ENCODE measurements at regions not wholly inside any gene's neighbourhood (a gene's known extent, or its start where the extent isn't known, plus 50 kb on each side); places are given as distances from the start of the nearest gene placed in this dataset.

- WGBS, result 93% methylated on average over 4 of the region's 4 CpGs
Measured at GRCh38 chr12:97335115-97335514, 127.5 kb upstream of the RMST start.

GRCh38 chr12:97336900-97337751, 125.5 kb upstream of the RMST start:
- no peaks in the 10 kb centered on the region for H3K9me3 ChIP-seq (ENCODE audit: insufficient read depth, low read depth, low read length)
- no peaks in the 10 kb centered on the region for H3K27me3 ChIP-seq (ENCODE audit: insufficient read depth, low read length)

More at GRCh38 chr12:97335115-97335514, 127.5 kb upstream of the RMST start:
- Histone ChIP-seq H3K27ac (ENCODE audit: low read depth, low read length) (no peak overlapping the region), H3K4me3 (ENCODE audit: low read length) (no peak overlapping the region), H3K36me3 (ENCODE audit: insufficient read depth, low read length) (no peaks in the 10 kb centered on the region), H3K9me3 (ENCODE audit: insufficient read depth, low read depth, low read length) (no peaks in the 10 kb centered on the region), H3K9ac (ENCODE audit: low read depth, low read length) (no peak overlapping the region), H3K27me3 (ENCODE audit: insufficient read depth, low read length) (no peaks in the 10 kb centered on the region), H3K4me1 (ENCODE audit: insufficient read depth, low read length) (no peaks in the 10 kb centered on the region)

DNA sequence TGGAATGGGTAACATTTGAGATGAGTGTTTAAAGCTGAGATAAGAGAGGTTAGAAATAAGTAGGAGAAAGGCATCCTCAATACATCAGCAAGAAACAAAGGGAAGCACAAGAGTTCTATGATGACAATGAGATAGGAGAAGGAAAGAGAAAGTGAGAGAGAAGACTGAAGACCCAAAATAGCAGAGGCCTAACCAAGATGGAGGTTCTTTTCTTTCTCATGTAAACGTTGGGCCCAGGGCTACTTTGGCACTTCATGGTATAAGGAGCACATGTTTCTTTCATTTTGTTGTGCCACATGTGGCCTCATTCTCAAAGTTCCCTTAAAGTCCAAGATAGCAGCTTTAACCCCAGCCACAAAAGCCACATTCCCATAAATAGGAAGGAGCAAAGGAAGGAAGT, 120.5 kb upstream of the RMST start:
- no peaks in the 10 kb centered on the region for H3K36me3 ChIP-seq (ENCODE audit: insufficient read depth, low read length)
- no peak overlapping the region for H3K27ac ChIP-seq (ENCODE audit: low read depth, low read length)
- WGBS, result 65% methylated on average over 1 of the region's 1 CpG
- no peaks in the 10 kb centered on the region for H3K4me1 ChIP-seq (ENCODE audit: insufficient read depth, low read length)
- no peak overlapping the region for H3K9ac ChIP-seq (ENCODE audit: low read depth, low read length)
- no peaks in the 10 kb centered on the region for H3K27me3 ChIP-seq (ENCODE audit: insufficient read depth, low read length)
- no peaks in the 10 kb centered on the region for H3K9me3 ChIP-seq (ENCODE audit: insufficient read depth, low read depth, low read length)
- H3K4me3 ChIP-seq (ENCODE audit: low read length), result no peak overlapping the region

More at GRCh38 chr12:97336900-97337751, 125.5 kb upstream of the RMST start:
- no peak overlapping the region for H3K27ac ChIP-seq (ENCODE audit: low read depth, low read length)
- H3K9ac ChIP-seq (ENCODE audit: low read depth, low read length), result no peak overlapping the region
- H3K4me1 ChIP-seq (ENCODE audit: insufficient read depth, low read length), result no peaks in the 10 kb centered on the region
- H3K4me3 ChIP-seq (ENCODE audit: low read length), result no peak overlapping the region
- H3K36me3 ChIP-seq (ENCODE audit: insufficient read depth, low read length), result no peaks in the 10 kb centered on the region
- 90% methylated on average over 7 of the region's 7 CpGs for WGBS

GRCh38 chr12:97347956-97348355, 114.6 kb upstream of the RMST start:
- Histone ChIP-seq H3K4me1 (ENCODE audit: insufficient read depth, low read length) (no peaks in the 10 kb centered on the region), H3K27ac (ENCODE audit: low read depth, low read length) (no peak overlapping the region), H3K4me3 (ENCODE audit: low read length) (no peak overlapping the region), H3K9ac (ENCODE audit: low read depth, low read length) (no peak overlapping the region), H3K36me3 (ENCODE audit: insufficient read depth, low read length) (no peaks in the 10 kb centered on the region), H3K9me3 (ENCODE audit: insufficient read depth, low read depth, low read length) (no peaks in the 10 kb centered on the region), H3K27me3 (ENCODE audit: insufficient read depth, low read length) (no peaks in the 10 kb centered on the region)
- 94% methylated on average over 5 of the region's 5 CpGs for WGBS

- WGBS, result 80% methylated on average over 3 of the region's 3 CpGs
- Histone ChIP-seq H3K4me1 (ENCODE audit: insufficient read depth, low read length) (no peaks in the 10 kb centered on the region), H3K4me3 (ENCODE audit: low read length) (no peak overlapping the region), H3K27ac (ENCODE audit: low read depth, low read length) (no peak overlapping the region), H3K27me3 (ENCODE audit: insufficient read depth, low read length) (no peaks in the 10 kb centered on the region), H3K9ac (ENCODE audit: low read depth, low read length) (no peak overlapping the region), H3K36me3 (ENCODE audit: insufficient read depth, low read length) (no peaks in the 10 kb centered on the region), H3K9me3 (ENCODE audit: insufficient read depth, low read depth, low read length) (peaks cover 10% of the 10 kb centered on the region)
Measured at GRCh38 chr12:97358361-97358760, 104.2 kb upstream of the RMST start.

GRCh38 chr12:97359021-97359690, 103.4 kb upstream of the RMST start:
- H3K27me3 ChIP-seq (ENCODE audit: insufficient read depth, low read length), result no peaks in the 10 kb centered on the region
- H3K36me3 ChIP-seq (ENCODE audit: insufficient read depth, low read length), result no peaks in the 10 kb centered on the region
- H3K4me3 ChIP-seq (ENCODE audit: low read length), result no peak overlapping the region
- H3K4me1 ChIP-seq (ENCODE audit: insufficient read depth, low read length), result no peaks in the 10 kb centered on the region
- no peak overlapping the region for H3K27ac ChIP-seq (ENCODE audit: low read depth, low read length)
- no peak overlapping the region for H3K9ac ChIP-seq (ENCODE audit: low read depth, low read length)
- H3K9me3 ChIP-seq (ENCODE audit: insufficient read depth, low read depth, low read length), result peaks cover 10% of the 10 kb centered on the region
- WGBS, result 83% methylated on average over 5 of the region's 5 CpGs

DNA sequence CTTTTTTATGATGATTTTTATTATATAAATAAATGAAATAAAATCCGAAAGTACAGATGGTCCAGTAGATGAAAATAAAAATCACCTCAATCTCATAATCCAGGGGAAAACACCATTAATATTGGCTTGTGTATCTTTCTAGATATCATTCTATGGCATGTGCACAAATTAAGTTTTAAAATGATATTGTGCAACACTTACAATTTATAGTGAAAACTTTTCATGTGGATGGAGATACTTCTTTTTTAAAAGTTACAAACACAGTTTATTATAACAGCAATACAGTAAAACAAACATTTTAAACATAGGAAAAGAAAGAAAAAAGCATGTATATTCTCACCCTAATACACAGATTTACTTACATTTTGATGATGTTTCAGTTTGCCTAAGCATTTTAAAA, 98.9 kb upstream of the RMST start:
- H3K9me3 ChIP-seq (ENCODE audit: insufficient read depth, low read depth, low read length), result no peaks in the 10 kb centered on the region
- H3K4me1 ChIP-seq (ENCODE audit: insufficient read depth, low read length), result peaks cover 2% of the 10 kb centered on the region; the same call in 1 of the 2 replicates
- WGBS, result no CpG with 5 or more reads among the region's 1 CpG
- H3K4me3 ChIP-seq (ENCODE audit: low read length), result no peak overlapping the region
- no peaks in the 10 kb centered on the region for H3K36me3 ChIP-seq (ENCODE audit: insufficient read depth, low read length)
- no peaks in the 10 kb centered on the region for H3K27me3 ChIP-seq (ENCODE audit: insufficient read depth, low read length)
- H3K9ac ChIP-seq (ENCODE audit: low read depth, low read length), result no peak overlapping the region
- no peak overlapping the region for H3K27ac ChIP-seq (ENCODE audit: low read depth, low read length)

- Histone ChIP-seq H3K4me3 (ENCODE audit: low read length) (no peak overlapping the region), H3K27me3 (ENCODE audit: insufficient read depth, low read length) (no peaks in the 10 kb centered on the region), H3K4me1 (ENCODE audit: insufficient read depth, low read length) (peaks cover 5% of the 10 kb centered on the region; the same call in 1 of the 2 replicates), H3K27ac (ENCODE audit: low read depth, low read length) (no peak overlapping the region), H3K9me3 (ENCODE audit: insufficient read depth, low read depth, low read length) (no peaks in the 10 kb centered on the region), H3K36me3 (ENCODE audit: insufficient read depth, low read length) (no peaks in the 10 kb centered on the region), H3K9ac (ENCODE audit: low read depth, low read length) (no peak overlapping the region)
- WGBS, result 72% methylated on average over 7 of the region's 7 CpGs
Measured at GRCh38 chr12:97368462-97369163, 94.0 kb upstream of the RMST start.

DNA sequence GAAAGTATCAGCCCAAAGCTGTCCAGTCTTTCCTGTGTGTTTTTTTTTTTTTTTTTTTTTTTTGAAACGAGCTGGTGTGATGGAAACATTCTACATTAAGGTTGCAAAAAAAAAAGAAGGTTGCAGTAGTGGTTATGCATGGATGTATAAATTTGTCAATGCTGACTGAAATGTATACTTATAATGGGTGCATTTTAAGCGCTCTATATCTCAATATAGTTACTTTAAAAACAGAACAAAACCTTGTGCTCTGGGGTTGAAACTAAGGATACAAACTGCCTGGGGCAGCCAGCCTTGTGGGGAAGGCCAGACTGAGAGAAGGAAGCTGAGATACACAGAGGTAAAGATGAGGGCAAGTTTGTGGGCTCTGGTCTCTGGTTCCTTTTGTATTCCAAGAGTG, 87.3 kb upstream of the RMST start:
- H3K27me3 ChIP-seq (ENCODE audit: insufficient read depth, low read length), result no peaks in the 10 kb centered on the region
- no peaks in the 10 kb centered on the region for H3K36me3 ChIP-seq (ENCODE audit: insufficient read depth, low read length)
- no peak overlapping the region for H3K4me3 ChIP-seq (ENCODE audit: low read length)
- no peaks in the 10 kb centered on the region for H3K9me3 ChIP-seq (ENCODE audit: insufficient read depth, low read depth, low read length)
- H3K9ac ChIP-seq (ENCODE audit: low read depth, low read length), result no peak overlapping the region
- no CpG with 5 or more reads among the region's 2 CpGs for WGBS
- H3K4me1 ChIP-seq (ENCODE audit: insufficient read depth, low read length), result no peaks in the 10 kb centered on the region
- H3K27ac ChIP-seq (ENCODE audit: low read depth, low read length), result no peak overlapping the region

DNA sequence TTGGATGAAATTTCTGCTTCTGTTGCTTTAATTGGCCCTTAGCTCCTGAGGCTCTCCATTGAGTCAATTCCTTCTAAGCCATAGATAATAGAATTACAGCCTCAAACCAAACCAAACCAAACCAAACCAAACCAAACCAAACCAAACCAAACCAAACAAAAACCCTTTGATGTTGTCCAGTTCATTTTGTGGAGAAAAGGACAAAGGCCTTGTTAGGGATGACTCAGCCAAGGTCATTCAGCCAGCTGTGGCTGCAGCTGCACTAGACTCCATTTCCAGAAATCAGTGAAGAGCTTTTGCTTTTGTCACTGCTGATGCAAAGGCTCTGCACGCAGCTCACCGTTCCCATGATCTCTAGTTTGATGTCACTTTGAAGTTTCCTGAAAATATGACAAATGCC, 82.2 kb upstream of the RMST start:
- no peak overlapping the region for H3K9ac ChIP-seq (ENCODE audit: low read depth, low read length)
- 90% methylated on average over 2 of the region's 2 CpGs for WGBS
- H3K4me1 ChIP-seq (ENCODE audit: insufficient read depth, low read length), result no peaks in the 10 kb centered on the region
- H3K9me3 ChIP-seq (ENCODE audit: insufficient read depth, low read depth, low read length), result peaks cover 7% of the 10 kb centered on the region; the same call in 1 of the 2 replicates
- no peak overlapping the region for H3K27ac ChIP-seq (ENCODE audit: low read depth, low read length)
- no peaks in the 10 kb centered on the region for H3K27me3 ChIP-seq (ENCODE audit: insufficient read depth, low read length)
- no peak overlapping the region for H3K4me3 ChIP-seq (ENCODE audit: low read length)
- no peaks in the 10 kb centered on the region for H3K36me3 ChIP-seq (ENCODE audit: insufficient read depth, low read length)

GRCh38 chr12:97385121-97385520, 77.5 kb upstream of the RMST start:
- H3K27me3 ChIP-seq (ENCODE audit: insufficient read depth, low read length), result no peaks in the 10 kb centered on the region
- no peaks in the 10 kb centered on the region for H3K36me3 ChIP-seq (ENCODE audit: insufficient read depth, low read length)
- H3K4me1 ChIP-seq (ENCODE audit: insufficient read depth, low read length), result no peaks in the 10 kb centered on the region
- no peak overlapping the region for H3K9ac ChIP-seq (ENCODE audit: low read depth, low read length)
- 83% methylated on average over 1 of the region's 1 CpG for WGBS
- H3K9me3 ChIP-seq (ENCODE audit: insufficient read depth, low read depth, low read length), result peaks cover 7% of the 10 kb centered on the region; the same call in 1 of the 2 replicates
- no peak overlapping the region for H3K27ac ChIP-seq (ENCODE audit: low read depth, low read length)
- no peak overlapping the region for H3K4me3 ChIP-seq (ENCODE audit: low read length)

Measured in HUES64 (cell line).